HG03045 (cell line): ENCODE measurements at regions not wholly inside any gene's neighbourhood (a gene's known extent, or its start where the extent isn't known, plus 50 kb on each side); places are given as distances from the start of the nearest gene placed in this dataset.

Experiments used
- ATAC-seq: cut with Tn5 transposase; IDR thresholded peaks from one replicate; pipeline ENCODE4 v1.9.1; 2021; ENCODE audit warnings: mild to moderate bottlenecking, moderate library complexity; ENCODE audit not compliant: unreplicated experiment

GRCh38 chr5:28208356-28208755 is 1170.0 kb upstream of the CDH9 start:
- ATAC-seq = no peak

DNA sequence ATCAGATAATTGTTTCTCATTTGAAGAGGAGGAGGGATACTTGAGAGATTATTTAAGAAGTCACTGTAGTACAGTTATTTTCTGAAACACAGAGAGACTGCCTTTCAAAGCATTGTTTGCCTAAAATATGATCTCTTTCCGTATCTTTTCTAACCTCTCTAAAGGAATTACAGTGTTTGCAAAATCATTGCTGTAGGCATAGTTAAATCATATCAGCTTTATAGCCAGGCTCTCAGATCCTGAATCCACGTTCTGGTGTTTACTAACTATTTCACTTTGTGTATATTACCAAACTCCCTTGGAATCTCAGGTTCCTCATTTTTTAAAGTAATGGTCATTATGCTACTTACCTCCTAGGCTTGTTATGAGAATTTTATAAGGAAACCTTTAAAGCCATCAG is 1151.6 kb upstream of the CDH9 start:
- ATAC-seq = no peak

- ATAC-seq = no peak
Measured at GRCh38 chr5:28174691-28175090, 1136.3 kb upstream of the CDH9 start.

DNA sequence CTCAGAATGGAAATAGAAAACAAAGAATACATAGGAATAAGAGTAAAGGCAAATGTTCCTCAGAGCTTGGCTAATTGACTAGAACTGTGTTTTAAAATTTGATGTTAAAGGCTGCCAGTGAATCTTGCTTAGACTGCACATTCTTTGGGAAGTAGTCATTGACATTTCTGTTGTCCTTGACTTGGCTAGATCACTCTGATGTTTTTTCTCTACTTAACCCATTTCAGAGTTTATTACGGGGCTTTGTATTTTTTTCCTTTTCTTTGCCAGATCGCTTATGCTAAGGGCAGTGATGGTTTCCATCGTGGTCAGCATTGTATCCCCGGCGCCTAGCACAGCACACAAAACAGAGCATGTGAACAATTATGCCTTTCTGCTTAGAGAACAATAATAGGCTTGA is 1126.7 kb upstream of the CDH9 start:
- no peak for ATAC-seq

DNA sequence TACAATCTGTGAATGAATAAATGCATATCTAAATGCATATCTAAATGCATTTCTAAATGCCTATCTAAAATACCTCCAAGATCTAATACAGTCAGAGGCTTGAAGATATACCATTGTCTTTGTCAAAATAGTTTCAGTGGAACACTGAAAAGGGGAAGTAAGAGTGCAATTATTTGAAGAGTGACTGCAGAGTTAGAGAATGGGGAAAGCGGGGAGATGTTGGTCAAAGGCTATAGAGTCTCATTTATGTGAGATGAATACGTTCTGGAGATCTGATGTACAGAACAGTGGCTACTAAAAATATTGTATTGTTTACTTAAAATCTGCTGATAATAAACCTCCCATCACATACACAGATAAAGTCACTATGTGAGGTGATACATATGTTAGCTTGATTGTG is 1126.2 kb upstream of the CDH9 start:
- no peak for ATAC-seq

GRCh38 chr5:28156981-28157380 is 1118.6 kb upstream of the CDH9 start:
- ATAC-seq = no peak

DNA sequence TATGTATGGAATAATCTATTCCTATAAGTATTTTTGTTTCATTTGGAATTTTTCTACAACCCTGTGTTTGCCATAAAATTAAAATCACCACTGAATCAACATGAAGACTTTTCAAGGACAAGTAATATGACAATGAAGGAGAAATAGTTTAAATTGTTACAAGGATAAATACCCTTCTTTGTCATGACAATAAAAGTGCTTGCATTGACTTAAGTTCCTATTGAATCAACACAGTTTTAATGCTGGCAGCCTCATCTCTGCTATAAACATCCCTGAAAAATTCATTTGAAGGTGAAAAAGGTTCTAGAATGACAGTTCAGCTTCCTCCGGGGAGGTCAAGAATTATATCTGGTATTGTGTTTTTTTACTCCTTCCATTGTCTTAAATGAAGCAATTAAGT is 1105.1 kb upstream of the CDH9 start:
- no peak for ATAC-seq

DNA sequence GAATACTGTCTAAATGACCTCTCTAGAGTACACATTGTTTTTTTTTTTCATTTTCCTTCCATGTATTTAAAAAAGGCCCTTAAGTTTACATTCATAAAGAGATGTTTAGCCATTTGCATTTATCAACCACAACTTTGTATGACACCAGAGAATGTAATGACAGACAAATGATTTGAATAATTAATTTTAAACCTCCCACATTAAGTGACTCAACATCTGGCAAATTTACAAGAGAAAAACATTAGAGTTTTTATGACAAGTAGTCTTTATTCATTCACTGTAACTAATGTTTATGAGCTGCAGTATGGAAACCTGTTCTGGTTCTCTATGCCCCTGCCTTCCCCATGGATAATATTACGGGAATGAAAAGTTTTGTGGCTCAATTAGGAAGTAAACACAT is 1093.8 kb upstream of the CDH9 start:
- ATAC-seq = no peak

DNA sequence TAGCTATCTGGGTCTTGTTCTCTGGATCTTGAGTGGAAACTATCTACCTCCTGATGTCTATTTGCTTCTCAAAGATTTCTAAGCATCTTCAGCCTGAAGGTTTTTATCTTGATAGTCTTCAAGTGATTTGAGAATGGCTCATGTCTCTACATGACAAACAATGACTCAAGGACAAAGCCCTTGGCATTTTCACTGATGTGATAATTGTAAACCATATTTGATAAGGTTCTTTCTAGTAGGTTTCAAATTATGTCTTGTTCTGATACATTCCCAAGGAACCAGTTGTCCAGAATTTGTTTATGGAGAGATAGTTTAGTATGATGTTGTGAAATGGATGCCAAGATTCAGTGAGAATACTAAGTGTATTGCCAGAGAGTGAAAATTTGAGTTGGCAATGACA is 1079.3 kb upstream of the CDH9 start:
- ATAC-seq = no peak

DNA sequence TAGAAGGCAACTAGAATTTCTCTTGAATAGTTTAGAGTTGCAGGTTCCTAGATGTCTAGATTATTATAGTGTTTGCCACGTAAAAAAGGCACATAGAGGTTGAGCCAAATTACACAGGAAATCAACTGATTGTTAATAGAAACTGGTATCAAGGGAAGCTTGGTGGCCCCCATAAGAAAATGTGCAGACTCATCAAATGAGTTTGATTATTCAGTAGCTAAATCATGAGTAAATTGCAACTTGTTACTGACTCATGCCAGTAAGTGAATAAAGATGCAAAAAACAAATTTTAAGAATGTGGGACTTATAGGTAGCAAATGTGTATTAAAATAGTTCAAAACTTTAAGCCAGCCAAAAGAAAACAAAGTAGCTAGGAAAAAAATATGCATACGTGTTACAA is 1078.9 kb upstream of the CDH9 start:
- no peak for ATAC-seq

DNA sequence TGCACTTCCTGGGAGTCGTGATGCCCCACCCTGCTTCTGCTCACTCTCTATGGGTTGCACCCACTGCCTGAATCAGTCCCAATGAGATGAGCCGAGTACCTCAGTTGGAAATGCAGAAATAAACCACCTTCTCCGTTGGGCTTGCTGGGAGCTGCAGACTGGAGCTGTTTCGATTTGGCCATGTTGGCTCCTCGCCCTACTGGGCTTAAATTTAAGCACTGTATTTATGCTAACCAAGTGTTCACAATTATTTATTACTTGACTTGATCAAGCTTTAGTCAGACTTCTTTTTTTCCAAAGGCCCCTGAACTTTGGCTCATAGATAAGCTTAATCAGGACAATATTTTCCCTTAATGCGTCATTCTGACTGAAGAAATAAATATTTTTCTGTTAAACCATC is 1072.4 kb upstream of the CDH9 start:
- no peak for ATAC-seq

DNA sequence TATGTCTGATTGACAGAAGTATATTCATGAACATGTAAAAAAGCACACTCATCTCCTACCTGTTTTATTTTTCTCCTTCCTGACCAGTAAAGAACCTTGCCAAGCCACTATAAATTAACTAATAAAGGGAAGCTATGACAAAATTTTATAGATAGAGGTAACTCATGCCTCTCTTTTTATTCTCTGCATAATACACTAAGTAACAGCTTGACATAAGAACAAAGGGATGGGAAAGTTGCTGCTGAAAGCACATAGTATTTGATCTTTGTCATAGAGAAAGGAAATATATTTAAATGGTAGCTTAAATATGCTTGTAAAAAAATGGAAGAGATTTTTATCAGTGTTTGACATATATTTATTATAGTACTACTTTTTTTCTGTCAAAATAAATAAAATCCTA is 1065.7 kb upstream of the CDH9 start:
- ATAC-seq = no peak

- ATAC-seq = no peak
Measured at GRCh38 chr5:28084069-28084468, 1045.7 kb upstream of the CDH9 start.

DNA sequence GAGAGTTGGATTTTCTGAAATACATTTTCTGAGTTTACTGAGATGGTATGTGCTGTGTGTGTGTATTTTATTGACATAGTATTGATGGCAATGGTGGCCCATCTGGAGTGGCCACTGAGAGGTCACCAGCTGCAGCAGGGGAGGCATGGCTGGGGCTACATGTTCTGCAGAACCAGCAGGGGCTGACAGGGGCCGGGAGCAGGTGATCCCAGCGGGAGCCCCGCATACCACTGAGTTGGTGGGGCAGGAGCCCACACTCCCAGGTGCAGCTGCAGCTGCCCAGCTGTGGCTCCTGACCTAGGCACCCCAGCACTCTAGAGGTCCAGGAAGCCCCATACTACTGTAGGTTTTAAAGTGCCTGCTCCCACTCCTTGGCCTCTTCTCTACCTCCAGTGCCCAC is 1044.2 kb upstream of the CDH9 start:
- no peak for ATAC-seq

DNA sequence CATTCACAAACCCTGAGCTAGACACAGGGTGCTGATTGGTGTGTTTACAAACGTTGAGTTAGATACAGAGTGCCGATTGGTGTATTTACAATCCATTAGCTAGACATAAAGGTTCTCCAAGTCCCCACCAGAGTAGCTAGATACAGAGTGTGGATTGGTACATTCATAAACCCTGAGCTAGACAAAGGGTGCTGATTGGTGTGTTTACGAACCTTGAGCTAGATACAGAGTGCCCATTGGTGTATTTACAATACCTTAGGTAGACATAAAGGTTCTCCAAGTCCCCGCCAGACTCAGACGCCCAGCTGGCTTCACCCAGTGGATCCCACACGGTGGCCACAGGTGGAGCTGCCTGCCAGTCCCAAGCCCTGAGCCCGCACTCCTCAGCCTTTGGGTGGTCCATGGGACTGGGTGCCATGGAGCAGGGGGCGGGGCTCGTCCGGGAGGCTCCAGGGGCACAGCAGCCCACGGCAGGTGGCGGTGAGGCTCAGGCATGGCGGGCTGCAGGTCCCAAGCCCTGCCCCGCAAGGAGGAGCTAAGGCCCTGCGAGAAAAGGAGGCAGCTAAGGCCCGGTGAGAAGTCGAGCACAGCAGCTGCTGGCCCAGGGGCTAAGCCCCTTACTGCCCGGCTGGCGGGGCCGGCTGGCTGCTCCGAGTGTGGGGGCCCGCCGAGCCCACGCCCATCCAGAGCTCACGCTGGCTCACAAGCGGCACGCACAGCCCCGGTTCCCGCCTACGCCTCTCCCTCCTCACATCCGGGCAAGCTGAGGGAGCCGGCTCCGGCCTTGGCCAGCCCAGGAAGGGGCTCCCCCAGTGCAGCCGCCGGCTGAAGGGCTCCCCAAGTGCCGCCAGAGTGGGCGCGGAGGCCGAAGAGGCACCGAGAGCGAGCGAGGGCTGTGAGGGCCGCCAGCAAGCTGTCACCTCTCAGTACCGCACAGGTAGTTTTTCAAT is 1039.2 kb upstream of the CDH9 start:
- ATAC-seq = no peak

GRCh38 chr5:28066856-28067255 is 1028.5 kb upstream of the CDH9 start:
- no peak for ATAC-seq

GRCh38 chr5:28065656-28066055 is 1027.3 kb upstream of the CDH9 start:
- no peak for ATAC-seq

- no peak for ATAC-seq
Measured at GRCh38 chr5:28046596-28046995, 1008.2 kb upstream of the CDH9 start.

DNA sequence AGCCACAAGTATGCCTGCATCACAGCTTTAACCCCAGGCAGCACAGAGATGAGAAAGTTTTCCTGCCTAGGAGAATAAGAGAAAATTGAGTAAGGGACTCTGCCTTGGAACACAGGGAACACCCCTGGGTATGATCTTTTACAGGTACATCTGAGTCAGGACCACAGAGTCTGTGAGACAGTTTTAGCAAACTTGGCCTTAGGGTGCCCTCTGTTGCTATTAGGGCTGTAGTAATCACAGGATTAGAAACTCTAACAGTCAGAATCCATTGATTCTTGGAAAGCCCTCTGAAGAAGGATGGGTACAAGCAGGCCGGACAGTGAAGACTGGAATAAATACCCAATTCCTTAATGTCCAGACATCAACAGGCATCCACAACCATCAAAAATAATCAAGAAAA is 989.5 kb upstream of the CDH9 start:
- ATAC-seq = no peak

- ATAC-seq = no peak
Measured at GRCh38 chr5:28017178-28017577, 978.8 kb upstream of the CDH9 start.

DNA sequence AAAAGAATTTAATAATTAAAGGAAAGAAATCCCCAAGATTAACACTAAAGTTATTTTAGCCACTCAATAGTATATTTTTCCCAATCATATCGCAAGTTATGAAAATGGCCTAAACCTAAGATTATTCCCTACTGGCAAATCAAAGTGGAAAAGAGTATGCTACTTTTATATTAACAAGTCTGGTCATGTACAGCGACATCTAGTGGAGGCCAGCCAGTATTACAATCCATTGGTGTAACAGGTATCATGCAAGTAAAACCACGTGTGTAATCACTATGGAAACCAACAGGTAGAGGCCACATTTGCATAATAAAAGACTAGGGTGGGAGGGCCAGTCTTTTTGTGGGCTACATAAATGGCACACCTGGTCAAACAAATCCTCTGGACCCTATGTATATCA is 976.4 kb upstream of the CDH9 start:
- no peak for ATAC-seq

- no peak for ATAC-seq
Measured at GRCh38 chr5:28012538-28012937, 974.2 kb upstream of the CDH9 start.

GRCh38 chr5:28009576-28009975 is 971.2 kb upstream of the CDH9 start:
- no peak for ATAC-seq
